ENCODE measurements at regions not wholly inside any gene's neighbourhood (a gene's known extent, or its start where the extent isn't known, plus 50 kb on each side); places are given as distances from the start of the nearest gene placed in this dataset.

DNA sequence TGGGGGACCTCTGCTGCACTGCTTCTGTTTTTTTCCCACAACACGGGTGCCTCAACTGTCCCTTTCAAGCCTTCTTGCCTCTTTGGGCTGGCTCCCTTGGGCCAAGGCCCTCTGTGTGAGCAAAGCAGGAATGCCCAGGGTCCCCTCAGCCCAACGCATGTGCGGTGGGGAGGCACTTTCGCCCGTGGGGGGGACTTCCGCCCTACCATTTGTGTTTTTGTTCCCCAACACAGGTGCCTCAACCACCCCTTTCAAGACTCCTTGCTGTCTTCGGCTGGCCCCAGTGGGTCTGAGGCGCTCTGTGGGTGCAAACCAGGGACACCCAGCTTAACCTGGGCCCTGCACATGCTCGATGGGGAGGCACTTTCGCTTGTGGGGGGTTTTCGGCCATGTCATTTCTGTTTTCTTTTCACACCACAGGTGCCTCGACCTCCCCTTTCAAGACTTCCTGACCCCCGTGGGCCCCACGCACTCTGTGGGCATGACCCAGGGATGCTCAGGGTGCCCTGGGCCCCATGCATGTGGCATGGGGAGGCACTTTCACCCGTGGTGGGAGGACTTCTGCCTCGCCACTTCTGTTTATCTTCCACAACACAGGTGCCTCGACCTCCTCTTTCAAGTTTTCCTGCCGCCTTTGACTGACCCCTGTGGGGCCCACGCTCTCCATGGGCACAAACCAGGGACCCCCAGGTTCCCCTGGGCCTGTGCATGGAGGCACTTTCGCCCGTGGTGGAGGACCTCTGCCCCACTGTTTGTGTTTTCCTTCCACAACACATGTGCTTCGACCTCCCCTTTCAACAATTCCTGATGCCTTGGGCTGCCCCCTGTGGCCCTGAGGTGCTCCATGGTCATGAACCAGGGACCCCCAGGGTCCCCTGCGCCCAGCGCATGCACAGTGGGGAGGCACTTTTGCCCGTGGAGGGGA lies 365.7 kb downstream of the ALG10 start:
- TF ChIP-seq CTCF (IDR thresholded peaks at IDR 0.05) (no peak), POLR2A (IDR thresholded peaks at IDR 0.05) (no peak)

Data from thyroid gland (tissue), 4 donors.